ENCODE measurements at regions not wholly inside any gene's neighbourhood (a gene's known extent, or its start where the extent isn't known, plus 50 kb on each side); places are given as distances from the start of the nearest gene placed in this dataset.

- 0 to 8% methylated on average over 1 of the region's 1 CpG for WGBS, 2 donors
Measured at GRCh38 chr9:71368157-71368556, 246.7 kb upstream of the TRPM3 start.

GRCh38 chr9:71364186-71364955, 242.9 kb upstream of the TRPM3 start:
- intact Hi-C loops (cut with DNase I) = no loop called here
- Histone ChIP-seq H3K4me1 (peaks cover 0 to 27% (median 0%) of the 10 kb centered on the region in 3 donors), H3K27me3 (no peaks in the 10 kb centered on the region), H3K4me3 (no peak overlapping the region), H3K36me3 (no peaks in the 10 kb centered on the region), H3K27ac (no peak overlapping the region), H3K9me3 (no peaks in the 10 kb centered on the region)
- no peak for DNase-seq
- no peak for TF ChIP-seq POLR2A (IDR thresholded peaks at IDR 0.05)
- TF ChIP-seq CTCF (IDR thresholded peaks at IDR 0.05) = no peak
- 85 to 86% methylated on average over 2 of the region's 2 CpGs for WGBS, 2 donors

More at GRCh38 chr9:71368157-71368556, 246.7 kb upstream of the TRPM3 start:
- Histone ChIP-seq H3K27me3 (no peaks in the 10 kb centered on the region), H3K36me3 (no peaks in the 10 kb centered on the region), H3K4me1 (peaks cover 0 to 34% (median 0%) of the 10 kb centered on the region in 3 donors), H3K27ac (no peak overlapping the region), H3K9me3 (no peaks in the 10 kb centered on the region), H3K4me3 (no peak overlapping the region)
- intact Hi-C loops (cut with DNase I) = no loop called here
- DNase-seq = no peak
- TF ChIP-seq CTCF (IDR thresholded peaks at IDR 0.05) = no peak
- no peak for TF ChIP-seq POLR2A (IDR thresholded peaks at IDR 0.05)

GRCh38 chr9:71363286-71363961, 242.0 kb upstream of the TRPM3 start:
- 32 to 47% methylated on average over 4 of the region's 4 CpGs for WGBS, 2 donors
- Histone ChIP-seq H3K36me3 (no peaks in the 10 kb centered on the region), H3K4me3 (no peak overlapping the region), H3K4me1 (peaks cover 0 to 18% (median 0%) of the 10 kb centered on the region in 3 donors), H3K9me3 (no peaks in the 10 kb centered on the region), H3K27ac (no peak overlapping the region), H3K27me3 (no peaks in the 10 kb centered on the region)
- intact Hi-C loops (cut with DNase I) = no loop called here
- no peak for TF ChIP-seq POLR2A (IDR thresholded peaks at IDR 0.05)
- TF ChIP-seq CTCF (IDR thresholded peaks at IDR 0.05) = no peak
- DNase-seq = no peak

- Histone ChIP-seq H3K4me1 (peaks cover 0 to 9% (median 0%) of the 10 kb centered on the region in 3 donors), H3K27me3 (no peaks in the 10 kb centered on the region), H3K27ac (no peak overlapping the region), H3K9me3 (no peaks in the 10 kb centered on the region), H3K4me3 (no peak overlapping the region), H3K36me3 (no peaks in the 10 kb centered on the region)
- intact Hi-C loops (cut with DNase I) = no loop called here
- 80 to 87% methylated on average over 2 of the region's 2 CpGs for WGBS, 2 donors
- TF ChIP-seq POLR2A (IDR thresholded peaks at IDR 0.05) (no peak), CTCF (IDR thresholded peaks at IDR 0.05) (no peak)
- DNase-seq = no peak
Measured at GRCh38 chr9:71361357-71361756, 239.9 kb upstream of the TRPM3 start.

GRCh38 chr9:71357346-71357745, 235.9 kb upstream of the TRPM3 start:
- TF ChIP-seq CTCF (IDR thresholded peaks at IDR 0.05) (no peak), POLR2A (IDR thresholded peaks at IDR 0.05) (no peak)
- H3K9me3 ChIP-seq = no peaks in the 10 kb centered on the region
- WGBS, 2 donors = 40 to 57% methylated on average over 4 of the region's 4 CpGs
- H3K4me3 ChIP-seq = no peak overlapping the region
- no peak overlapping the region for H3K27ac ChIP-seq
- no peaks in the 10 kb centered on the region for H3K36me3 ChIP-seq
- H3K4me1 ChIP-seq = no peaks in the 10 kb centered on the region
- intact Hi-C loops (cut with DNase I) = no loop called here
- no peak for DNase-seq
- no peaks in the 10 kb centered on the region for H3K27me3 ChIP-seq
